RWPE2 (cell line): ENCODE measurements at regions not wholly inside any gene's neighbourhood (a gene's known extent, or its start where the extent isn't known, plus 50 kb on each side); places are given as distances from the start of the nearest gene placed in this dataset.

Source experiments
- ATAC-seq: fragments of 200-7000 bp; cut with Tn5 transposase; 3 replicates; pipeline ENCODE4 v1.9.1; 2021; ENCODE audit warnings: low read depth
- DNase-seq: peaks from one replicate; pipeline ENCODE4 v3.0.0-alpha.2; 2020; ENCODE audit warnings: low spot score
- H3K27ac ChIP-seq: fragments of 450-650 bp; 2 replicates; pipeline ENCODE4 v1.5.1; 2017; ENCODE audit warnings: mild to moderate bottlenecking; ENCODE audit not compliant: poor library complexity, severe bottlenecking
- H3K27me3 ChIP-seq: fragments of 250-450 bp; sonication (Bioruptor Pico); 2 replicates; pipeline ENCODE4 v1.5.1; 2021; ENCODE audit warnings: mild to moderate bottlenecking, moderate library complexity; ENCODE audit not compliant: insufficient read depth, poor library complexity, severe bottlenecking
- H3K36me3 ChIP-seq: fragments of 250-450 bp; sonication (Bioruptor Pico); 2 replicates; pipeline ENCODE4 v1.5.1; 2020; ENCODE audit warnings: low read depth, mild to moderate bottlenecking, moderate library complexity
- H3K4me1 ChIP-seq: fragments of 250-450 bp; sonication (Bioruptor Pico); 2 replicates; pipeline ENCODE4 v1.5.1; 2021; ENCODE audit warnings: mild to moderate bottlenecking, moderate library complexity; ENCODE audit not compliant: insufficient read depth, poor library complexity, severe bottlenecking
- H3K4me3 ChIP-seq: fragments of 250-450 bp; sonication (Bioruptor Pico); 2 replicates; pipeline ENCODE4 v1.5.1; 2021; ENCODE audit warnings: mild to moderate bottlenecking, moderate library complexity; ENCODE audit not compliant: severe bottlenecking
- H3K9me3 ChIP-seq: fragments of 250-450 bp; sonication (Bioruptor Pico); 2 replicates; pipeline ENCODE4 v1.5.1; 2021; ENCODE audit warnings: mild to moderate bottlenecking, moderate library complexity; ENCODE audit not compliant: severe bottlenecking
- TF ChIP-seq, protein P1 (sequence below): fragments of 450-650 bp; IDR thresholded peaks from one replicate; pipeline ENCODE4 v1.5.1; 2017; ENCODE audit warnings: mild to moderate bottlenecking, moderate library complexity; ENCODE audit not compliant: poor library complexity, severe bottlenecking

- DNase-seq (peak; percentile 41), ATAC-seq (peak; percentile 14; the same call in 1 of the 3 replicates)
- Histone ChIP-seq H3K27me3 (peaks cover 10% of the 10 kb centered on the region), H3K4me3 (no peak overlapping the region), H3K9me3 (peaks cover 1% of the 10 kb centered on the region), H3K27ac (no peak overlapping the region), H3K36me3 (no peaks in the 10 kb centered on the region), H3K4me1 (no peaks in the 10 kb centered on the region)
- TF ChIP-seq, protein P1, sequence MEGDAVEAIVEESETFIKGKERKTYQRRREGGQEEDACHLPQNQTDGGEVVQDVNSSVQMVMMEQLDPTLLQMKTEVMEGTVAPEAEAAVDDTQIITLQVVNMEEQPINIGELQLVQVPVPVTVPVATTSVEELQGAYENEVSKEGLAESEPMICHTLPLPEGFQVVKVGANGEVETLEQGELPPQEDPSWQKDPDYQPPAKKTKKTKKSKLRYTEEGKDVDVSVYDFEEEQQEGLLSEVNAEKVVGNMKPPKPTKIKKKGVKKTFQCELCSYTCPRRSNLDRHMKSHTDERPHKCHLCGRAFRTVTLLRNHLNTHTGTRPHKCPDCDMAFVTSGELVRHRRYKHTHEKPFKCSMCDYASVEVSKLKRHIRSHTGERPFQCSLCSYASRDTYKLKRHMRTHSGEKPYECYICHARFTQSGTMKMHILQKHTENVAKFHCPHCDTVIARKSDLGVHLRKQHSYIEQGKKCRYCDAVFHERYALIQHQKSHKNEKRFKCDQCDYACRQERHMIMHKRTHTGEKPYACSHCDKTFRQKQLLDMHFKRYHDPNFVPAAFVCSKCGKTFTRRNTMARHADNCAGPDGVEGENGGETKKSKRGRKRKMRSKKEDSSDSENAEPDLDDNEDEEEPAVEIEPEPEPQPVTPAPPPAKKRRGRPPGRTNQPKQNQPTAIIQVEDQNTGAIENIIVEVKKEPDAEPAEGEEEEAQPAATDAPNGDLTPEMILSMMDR = no peak
These were observed 57.5 kb upstream of the OLFM1 start for GRCh38 chr9:135029871-135030565.

DNA sequence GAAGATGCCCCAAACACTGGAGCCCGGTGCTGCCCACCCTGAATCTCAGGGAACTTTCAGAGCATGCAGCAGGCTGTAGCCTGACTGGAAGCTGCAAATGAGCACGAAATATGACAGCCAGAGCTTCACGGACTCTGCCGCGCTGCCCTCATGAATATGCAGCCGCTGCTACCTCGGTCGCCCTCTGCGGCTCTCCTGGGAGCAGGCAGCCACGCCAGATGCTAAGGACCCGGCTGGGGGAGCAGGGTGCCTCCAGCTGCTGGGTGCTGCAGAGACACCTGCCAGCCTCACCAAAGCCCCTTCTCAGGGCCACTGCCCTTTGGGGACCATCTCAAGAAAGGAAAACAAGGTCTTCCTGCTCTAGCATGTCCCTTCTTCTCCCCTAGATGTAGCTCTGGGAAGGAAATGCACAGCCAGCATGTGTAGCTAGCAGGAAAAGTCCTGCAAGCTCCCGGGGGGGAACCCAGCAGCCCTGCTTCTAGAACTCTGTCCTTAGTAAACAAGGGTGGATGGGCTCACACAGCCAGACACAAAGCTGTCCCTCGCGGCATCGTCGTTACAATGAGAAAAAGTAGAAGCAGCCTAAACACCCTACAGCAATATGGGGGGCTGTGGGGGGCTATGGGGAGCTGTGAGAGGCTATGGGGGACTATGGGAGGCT is 56.8 kb upstream of the OLFM1 start:
- Histone ChIP-seq H3K27me3 (peaks cover 10% of the 10 kb centered on the region), H3K27ac (no peak overlapping the region), H3K4me1 (no peaks in the 10 kb centered on the region), H3K36me3 (no peaks in the 10 kb centered on the region), H3K9me3 (peaks cover 1% of the 10 kb centered on the region), H3K4me3 (no peak overlapping the region)
- TF ChIP-seq, protein P1 = no peak
- ATAC-seq (peak; percentile 25; the same call in 1 of the 3 replicates), DNase-seq (peak; percentile 24)

GRCh38 chr9:135032041-135032835 is 55.2 kb upstream of the OLFM1 start:
- Histone ChIP-seq H3K36me3 (no peaks in the 10 kb centered on the region), H3K27me3 (peaks cover 10% of the 10 kb centered on the region), H3K4me3 (no peak overlapping the region), H3K9me3 (no peaks in the 10 kb centered on the region), H3K4me1 (no peaks in the 10 kb centered on the region), H3K27ac (no peak overlapping the region)
- DNase-seq (peak; percentile 42), ATAC-seq (no peak)
- TF ChIP-seq, protein P1 = no peak

GRCh38 chr9:135032868-135033460 is 54.5 kb upstream of the OLFM1 start:
- H3K27ac ChIP-seq = no peak overlapping the region
- TF ChIP-seq, protein P1 = no peak
- H3K4me1 ChIP-seq = no peaks in the 10 kb centered on the region

More at GRCh38 chr9:135032868-135033460, 54.5 kb upstream of the OLFM1 start:
- H3K27me3 ChIP-seq = peaks cover 11% of the 10 kb centered on the region
- peak; percentile 44 for DNase-seq
- no peak for ATAC-seq
- no peak overlapping the region for H3K4me3 ChIP-seq
- no peaks in the 10 kb centered on the region for H3K36me3 ChIP-seq
- H3K9me3 ChIP-seq = no peaks in the 10 kb centered on the region
